ENCODE measurements at regions not wholly inside any gene's neighbourhood (a gene's known extent, or its start where the extent isn't known, plus 50 kb on each side); places are given as distances from the start of the nearest gene placed in this dataset.

- WGBS (ENCODE audit: low lambda C conversion rate), result 0% methylated on average over 3 of the region's 3 CpGs
- no peak overlapping the region for H3K9ac ChIP-seq
- no peak overlapping the region for H2AFZ ChIP-seq (ENCODE audit: low read depth)
- DNase-seq, result no peak
- no peak overlapping the region for H3K27ac ChIP-seq (ENCODE audit: low read depth in 2 of 2, low read length in 1 of 2)
- no peaks in the 10 kb centered on the region for H4K20me1 ChIP-seq (ENCODE audit: insufficient read depth)
- no peak overlapping the region for H3K4me2 ChIP-seq
- TF ChIP-seq RCOR1 (IDR thresholded peaks at IDR 0.05; ENCODE audit: low read length), result no peak
- TF ChIP-seq SMC3 (IDR thresholded peaks at IDR 0.05; ENCODE audit: low read depth, low read length), result no peak
- no peak for TF ChIP-seq CTCF (IDR thresholded peaks at IDR 0.05)
- no peak for TF ChIP-seq IRF3 (IDR thresholded peaks at IDR 0.05; ENCODE audit: low read depth, low read length)
- TF ChIP-seq PBX3 (IDR thresholded peaks at IDR 0.05), result no peak
- TF ChIP-seq NFIC (IDR thresholded peaks at IDR 0.05; ENCODE audit: borderline replicate concordance), result no peak
- TF ChIP-seq CHD2 (IDR thresholded peaks at IDR 0.05; ENCODE audit: low read length, partially characterized antibody), result no peak
- TF ChIP-seq FOXM1 (IDR thresholded peaks at IDR 0.05; ENCODE audit: low read depth), result no peak
- no peak for TF ChIP-seq MEF2A (IDR thresholded peaks at IDR 0.05; ENCODE audit: borderline replicate concordance, low read depth)
- no peak for TF ChIP-seq JUND (IDR thresholded peaks at IDR 0.05)
- no peak for TF ChIP-seq FOSL2 (IDR thresholded peaks at IDR 0.05; ENCODE audit: borderline replicate concordance, low read depth)
- no peak for TF ChIP-seq YY1 (IDR thresholded peaks at IDR 0.05; ENCODE audit: low read depth)
- TF ChIP-seq, protein P1, sequence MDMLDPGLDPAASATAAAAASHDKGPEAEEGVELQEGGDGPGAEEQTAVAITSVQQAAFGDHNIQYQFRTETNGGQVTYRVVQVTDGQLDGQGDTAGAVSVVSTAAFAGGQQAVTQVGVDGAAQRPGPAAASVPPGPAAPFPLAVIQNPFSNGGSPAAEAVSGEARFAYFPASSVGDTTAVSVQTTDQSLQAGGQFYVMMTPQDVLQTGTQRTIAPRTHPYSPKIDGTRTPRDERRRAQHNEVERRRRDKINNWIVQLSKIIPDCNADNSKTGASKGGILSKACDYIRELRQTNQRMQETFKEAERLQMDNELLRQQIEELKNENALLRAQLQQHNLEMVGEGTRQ (IDR thresholded peaks at IDR 0.05; ENCODE audit: borderline replicate concordance, low read depth, low read length), result no peak
- no peak for TF ChIP-seq ZBTB33 (IDR thresholded peaks at IDR 0.05; ENCODE audit: borderline replicate concordance, low read depth)
- TF ChIP-seq MXI1 (IDR thresholded peaks at IDR 0.05; ENCODE audit: low read depth, low read length), result no peak
- TF ChIP-seq MAX (IDR thresholded peaks at IDR 0.05; ENCODE audit: low read depth), result no peak
- TF ChIP-seq TEAD4 (IDR thresholded peaks at IDR 0.05; ENCODE audit: borderline replicate concordance, insufficient read depth), result no peak
- no peak for TF ChIP-seq POLR2AphosphoS5 (IDR thresholded peaks at IDR 0.05; ENCODE audit: low read depth, low read length)
- TF ChIP-seq GATA2 (CRISPR knock-in tag; IDR thresholded peaks at IDR 0.05), result no peak
- no peak overlapping the region for H3K4me3 ChIP-seq (ENCODE audit: low read depth in 2 of 2, low read length in 1 of 2)
- H3K79me2 ChIP-seq (ENCODE audit: insufficient read depth), result no peaks in the 10 kb centered on the region
- POLR2A ChIA-PET, result no interaction called here
- no peaks in the 10 kb centered on the region for H3K9me2 ChIP-seq
- H3K9me3 ChIP-seq, result no peaks in the 10 kb centered on the region
- no peaks in the 10 kb centered on the region for H3K27me3 ChIP-seq (ENCODE audit: insufficient read depth)
- no peaks in the 10 kb centered on the region for H3K36me3 ChIP-seq (replicated peaks in 1 of 2; ENCODE audit: control insufficient read depth in 1 of 2, insufficient read depth in 2 of 2, low read length in 1 of 2)
- H3F3A ChIP-seq (replicated peaks; ENCODE audit: insufficient read depth), result no peaks in the 10 kb centered on the region
- CTCF ChIA-PET, result no interaction called here
- no peaks in the 10 kb centered on the region for H3K4me1 ChIP-seq (ENCODE audit: control insufficient read depth in 1 of 2, insufficient read depth in 2 of 2, low read depth in 1 of 2, low read length in 1 of 2)
Measured at GRCh38 chr14:43362586-43362985, 1144.5 kb downstream of the FSCB start.

Measured in SK-N-SH (cell line).